NCI-H2171 (cell line): ENCODE measurements at regions not wholly inside any gene's neighbourhood (a gene's known extent, or its start where the extent isn't known, plus 50 kb on each side); places are given as distances from the start of the nearest gene placed in this dataset.

Experiments used
- DNase-seq: peaks from one replicate; lab custom pipeline; 2025; lab: John Stamatoyannopoulos, UW

GRCh38 chr2:117645458-117645857, 169.0 kb upstream of the DDX18 start:
- DNase-seq, result no peak

- DNase-seq, result no peak
Measured at GRCh38 chr2:117646099-117646498, 168.4 kb upstream of the DDX18 start.

GRCh38 chr2:117646872-117647271, 167.6 kb upstream of the DDX18 start:
- DNase-seq, result no peak

- DNase-seq, result no peak
Measured at GRCh38 chr2:117656546-117656945, 157.9 kb upstream of the DDX18 start.

GRCh38 chr2:117661619-117662018, 152.9 kb upstream of the DDX18 start:
- no peak for DNase-seq

GRCh38 chr2:117674172-117674571, 140.3 kb upstream of the DDX18 start:
- DNase-seq, result no peak

GRCh38 chr2:117679952-117680351, 134.5 kb upstream of the DDX18 start:
- DNase-seq, result no peak

- no peak for DNase-seq
Measured at GRCh38 chr2:117684919-117685318, 129.6 kb upstream of the DDX18 start.

- no peak for DNase-seq
Measured at GRCh38 chr2:117686699-117687098, 127.8 kb upstream of the DDX18 start.

GRCh38 chr2:117691595-117691994, 122.9 kb upstream of the DDX18 start:
- no peak for DNase-seq

GRCh38 chr2:117692001-117692763, 122.3 kb upstream of the DDX18 start:
- no peak for DNase-seq

- no peak for DNase-seq
Measured at GRCh38 chr2:117693154-117693553, 121.3 kb upstream of the DDX18 start.

GRCh38 chr2:117693651-117694050, 120.8 kb upstream of the DDX18 start:
- DNase-seq, result no peak

- DNase-seq, result no peak
Measured at GRCh38 chr2:117698287-117698686, 116.2 kb upstream of the DDX18 start.

- DNase-seq, result no peak
Measured at GRCh38 chr2:117698819-117699218, 115.7 kb upstream of the DDX18 start.

GRCh38 chr2:117700471-117700870, 114.0 kb upstream of the DDX18 start:
- DNase-seq, result no peak

- DNase-seq, result no peak
Measured at GRCh38 chr2:117701365-117701764, 113.1 kb upstream of the DDX18 start.

GRCh38 chr2:117702098-117702497, 112.4 kb upstream of the DDX18 start:
- DNase-seq, result no peak

- no peak for DNase-seq
Measured at GRCh38 chr2:117703858-117704257, 110.6 kb upstream of the DDX18 start.

- no peak for DNase-seq
Measured at GRCh38 chr2:117704818-117705217, 109.7 kb upstream of the DDX18 start.

GRCh38 chr2:117707874-117708273, 106.6 kb upstream of the DDX18 start:
- DNase-seq, result no peak

GRCh38 chr2:117712684-117713083, 101.8 kb upstream of the DDX18 start:
- no peak for DNase-seq

- DNase-seq, result no peak
Measured at GRCh38 chr2:117714110-117714509, 100.4 kb upstream of the DDX18 start.

GRCh38 chr2:117714745-117715417, 99.6 kb upstream of the DDX18 start:
- no peak for DNase-seq
